Naive thymus-derived CD4-positive, alpha-beta T cell (primary cell): ENCODE measurements at regions not wholly inside any gene's neighbourhood (a gene's known extent, or its start where the extent isn't known, plus 50 kb on each side); places are given as distances from the start of the nearest gene placed in this dataset.

Experiments used
- ATAC-seq: fragments of 150-1000 bp; cut with Tn5 transposase; 2 replicates; pipeline ENCODE4 v1.10.0; 2021; ENCODE audit warnings: mild to moderate bottlenecking, moderate library complexity
- CTCF ChIA-PET: fragments of 350-600 bp; sonication (Branson Sonifier 250); formaldehyde crosslinking; loops from one replicate; lab custom pipeline; 2021; ENCODE audit warnings: antibody characterized with exemption; lab: Charles Lee
- POLR2A ChIA-PET: fragments of 350-600 bp; sonication (Branson Sonifier 250); formaldehyde crosslinking; loops from one replicate; lab custom pipeline; 2021; ENCODE audit warnings: antibody characterized with exemption, inconsistent platforms; lab: Charles Lee
- DNase-seq, 9 donors: peaks; one replicate each; pipeline versions ENCODE4 v3.0.0 to v3.0.0-alpha.2; 2020 to 2022; ENCODE audit warnings: mixed read lengths in 1 of 9
- H3K27ac ChIP-seq: one replicate; pipeline ENCODE4 v1.7.0; 2013; ENCODE audit warnings: mild to moderate bottlenecking, low read depth, low read length, moderate library complexity
- H3K27me3 ChIP-seq, 2 donors: one replicate each; pipeline ENCODE4 v1.7.0; 2013; ENCODE audit warnings: low read length in 2 of 2, mild to moderate bottlenecking in 2 of 2, moderate library complexity in 2 of 2; ENCODE audit not compliant: control insufficient read depth in 2 of 2, insufficient read depth in 2 of 2
- H3K36me3 ChIP-seq, 3 experiments: 1 replicate in 2 of 3; 2 replicates in 1 of 3; pipeline ENCODE4 v1.7.0; 2013; ENCODE audit warnings: low read length in 3 of 3, mild to moderate bottlenecking in 3 of 3, moderate library complexity in 1 of 3; ENCODE audit not compliant: insufficient read depth in 3 of 3, control insufficient read depth in 2 of 3
- H3K4me1 ChIP-seq, 2 donors: one replicate each; pipeline ENCODE4 v1.7.0; 2013; ENCODE audit warnings: low read length in 2 of 2, mild to moderate bottlenecking in 2 of 2, moderate library complexity in 1 of 2; ENCODE audit not compliant: control insufficient read depth in 2 of 2, insufficient read depth in 2 of 2
- H3K4me3 ChIP-seq: 2 replicates; pipeline ENCODE4 v1.7.0; 2013; ENCODE audit warnings: mild to moderate bottlenecking, low read length
- H3K9me3 ChIP-seq, 3 experiments: 1 replicate in 2 of 3; 2 replicates in 1 of 3; pipeline ENCODE4 v1.7.0; 2013; ENCODE audit warnings: low read length in 3 of 3; ENCODE audit not compliant: control insufficient read depth in 2 of 3
- H3K27ac Mint-ChIP-seq, 9 donors: one replicate each; pipeline ENCODE4 v1.8.0; 2020 to 2022; ENCODE audit warnings: mixed read lengths in 9 of 9, mild to moderate bottlenecking in 8 of 9, moderate library complexity in 5 of 9, inconsistent platforms in 2 of 9
- H3K27me3 Mint-ChIP-seq, 5 donors: one replicate each; pipeline ENCODE4 v1.8.0; 2021 to 2022; ENCODE audit warnings: mixed read lengths in 5 of 5, mild to moderate bottlenecking in 1 of 5
- H3K36me3 Mint-ChIP-seq, 5 donors: one replicate each; pipeline ENCODE4 v1.8.0; 2020 to 2022; ENCODE audit warnings: mixed read lengths in 5 of 5, mild to moderate bottlenecking in 3 of 5, inconsistent platforms in 1 of 5
- H3K4me1 Mint-ChIP-seq, 7 donors: one replicate each; pipeline ENCODE4 v1.8.0; 2020 to 2022; ENCODE audit warnings: mixed read lengths in 7 of 7, mild to moderate bottlenecking in 3 of 7, inconsistent platforms in 1 of 7
- H3K4me3 Mint-ChIP-seq, 10 donors: one replicate each; pipeline ENCODE4 v1.8.0; 2020 to 2022; ENCODE audit warnings: mild to moderate bottlenecking in 10 of 10, mixed read lengths in 10 of 10, moderate library complexity in 6 of 10, inconsistent platforms in 2 of 10
- H3K9me3 Mint-ChIP-seq, 11 donors: one replicate each; pipeline ENCODE4 v1.8.0; 2020 to 2022; ENCODE audit warnings: mixed read lengths in 11 of 11, mild to moderate bottlenecking in 4 of 11, inconsistent platforms in 1 of 11, moderate library complexity in 1 of 11
- intact Hi-C, 2 donors: fragments of 100-400 bp; cut with micrococcal nuclease; formaldehyde crosslinking; loops; one replicate each; pipeline ENCODE4 v1.15.1; 2023

DNA sequence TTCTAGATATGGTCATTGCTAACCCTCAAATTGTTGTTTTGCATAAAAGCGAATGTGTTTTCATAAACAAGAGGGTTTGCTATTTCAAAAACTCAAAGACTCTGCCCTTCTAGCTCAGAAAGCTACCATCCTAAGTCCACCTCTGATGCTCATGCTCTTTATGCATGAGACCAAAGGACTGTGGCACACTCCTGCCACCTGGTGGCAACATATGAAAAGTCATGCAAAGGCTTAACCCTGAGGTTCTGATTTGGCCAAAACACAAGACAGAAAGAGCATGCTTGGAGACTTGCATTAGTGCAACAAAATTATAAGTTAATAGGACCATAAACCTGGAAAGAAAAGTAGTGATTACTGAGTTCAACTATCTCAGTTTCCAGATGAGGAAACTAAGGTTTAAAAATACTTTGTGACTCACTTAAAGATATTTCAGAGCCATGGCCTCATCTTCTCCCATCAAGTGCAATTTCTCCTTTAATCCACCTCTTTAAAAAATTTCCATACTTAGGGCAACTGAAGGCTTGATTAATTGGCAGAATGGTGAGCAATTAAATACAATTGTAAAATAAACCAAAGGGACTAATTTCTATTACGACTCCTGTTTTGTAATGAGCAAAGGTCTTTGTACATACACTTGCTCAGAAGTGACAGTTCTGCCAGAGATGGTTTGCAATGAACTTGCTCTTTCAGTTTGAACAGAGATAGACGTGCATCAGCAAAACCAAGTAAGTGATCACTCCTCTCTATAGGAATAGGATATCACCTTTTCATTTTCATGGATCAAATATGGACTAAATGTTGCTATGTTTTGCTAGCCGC, 110.7 kb upstream of the RAD23B start:
- no peaks in the 10 kb centered on the region for H3K27me3 ChIP-seq
- Mint-ChIP-seq H3K4me3 (no peak overlapping the region), H3K27ac (no peak overlapping the region), H3K9me3 (no peaks in the 10 kb centered on the region), H3K4me1 (peaks cover 0 to 27% (median 0%) of the 10 kb centered on the region in 7 donors), H3K27me3 (peaks cover 0 to 14% (median 2%) of the 10 kb centered on the region in 5 donors), H3K36me3 (no peaks in the 10 kb centered on the region)
- H3K9me3 ChIP-seq: no peaks in the 10 kb centered on the region
- intact Hi-C loops: loop anchor here (1.0 to 2.0 kb wide), 2 partner anchors 1330 to 1564 kb away; no protein-coding TSS in a partner anchor
- H3K4me1 ChIP-seq: no peaks in the 10 kb centered on the region
- ChIA-PET CTCF (interaction anchor here (1.9 kb wide), 1 partner anchor 1330 kb away, joined by 4 read pairs; no protein-coding TSS in a partner anchor), POLR2A (no interaction called here)
- DNase-seq (peak in 8 of 9 donors; percentile 13 to 56 (median 30)), ATAC-seq (peak; percentile 74)
- no peak overlapping the region for H3K27ac ChIP-seq
- H3K4me3 ChIP-seq: no peak overlapping the region
- H3K36me3 ChIP-seq: no peaks in the 10 kb centered on the region

DNA sequence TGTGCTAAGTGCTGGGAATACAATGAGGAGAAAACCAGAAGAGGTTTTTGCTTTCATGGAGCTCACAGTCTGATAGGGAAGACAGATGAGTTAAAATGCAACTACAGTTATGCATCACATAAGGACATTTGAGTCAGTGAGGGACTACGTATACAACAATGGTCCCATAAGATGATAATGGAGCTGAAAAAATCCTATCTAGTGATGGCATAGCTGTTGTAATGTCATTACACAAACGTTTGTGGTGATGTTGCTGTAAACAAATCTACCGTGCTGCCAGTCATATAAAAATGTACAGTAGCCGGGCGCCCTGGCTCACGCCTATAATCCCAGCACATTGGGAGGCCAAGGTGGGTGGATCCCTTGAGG, 110.1 kb upstream of the RAD23B start:
- H3K27me3 ChIP-seq: no peaks in the 10 kb centered on the region
- DNase-seq (no peak), ATAC-seq (no peak)
- intact Hi-C loops: loop anchor here (1.0 to 2.0 kb wide), 2 partner anchors 1331 to 1564 kb away; no protein-coding TSS in a partner anchor
- no peak overlapping the region for H3K27ac ChIP-seq
- Mint-ChIP-seq H3K27ac (no peak overlapping the region), H3K27me3 (peaks cover 2 to 14% (median 4%) of the 10 kb centered on the region in 5 donors), H3K36me3 (no peaks in the 10 kb centered on the region), H3K4me3 (no peak overlapping the region), H3K9me3 (no peaks in the 10 kb centered on the region), H3K4me1 (peaks cover 0 to 27% (median 0%) of the 10 kb centered on the region in 7 donors)
- H3K4me1 ChIP-seq: no peaks in the 10 kb centered on the region
- CTCF ChIA-PET: interaction anchor here (1.9 kb wide), 1 partner anchor 1331 kb away, joined by 4 read pairs; no protein-coding TSS in a partner anchor
- H3K36me3 ChIP-seq: no peaks in the 10 kb centered on the region
- no peak overlapping the region for H3K4me3 ChIP-seq
- POLR2A ChIA-PET: no interaction called here
- H3K9me3 ChIP-seq: no peaks in the 10 kb centered on the region

DNA sequence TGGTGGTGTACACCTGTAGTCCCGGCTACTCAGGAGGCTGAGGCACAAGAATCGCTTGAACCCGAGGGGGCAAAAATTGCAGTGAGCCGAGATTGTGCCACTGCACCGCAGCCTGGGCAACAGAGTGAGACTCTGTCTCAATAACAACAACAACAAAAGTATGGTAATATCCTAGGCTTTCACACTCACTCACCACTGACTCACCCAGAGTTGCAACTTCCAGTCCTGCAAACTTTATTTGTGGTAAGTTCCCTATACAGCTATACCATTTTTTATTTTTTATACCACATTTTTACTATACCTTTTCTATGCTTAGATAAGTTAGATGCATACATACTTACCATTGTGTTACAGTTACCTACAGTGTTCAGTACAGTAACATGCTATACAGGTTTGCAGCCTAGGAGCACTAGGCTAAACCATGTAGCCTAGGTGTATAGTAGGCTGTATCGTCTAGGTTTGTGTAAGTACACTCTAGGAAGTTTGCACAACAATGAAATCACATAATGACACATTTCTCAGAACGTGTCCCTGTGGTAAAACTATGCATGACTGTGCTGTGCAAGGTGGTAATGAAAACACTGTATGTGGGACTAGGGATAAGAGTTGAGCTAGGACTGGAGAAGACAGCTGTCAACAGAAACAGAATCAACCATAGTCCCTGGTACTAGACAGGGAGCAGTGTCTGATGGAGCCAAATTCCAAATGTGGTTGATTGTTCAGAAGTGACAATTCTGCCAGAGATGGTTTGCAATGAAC, 109.5 kb upstream of the RAD23B start:
- Histone ChIP-seq H3K27ac (no peak overlapping the region), H3K27me3 (no peaks in the 10 kb centered on the region), H3K4me1 (no peaks in the 10 kb centered on the region), H3K36me3 (no peaks in the 10 kb centered on the region), H3K4me3 (no peak overlapping the region), H3K9me3 (no peaks in the 10 kb centered on the region)
- H3K4me1 Mint-ChIP-seq: peaks cover 0 to 27% (median 0%) of the 10 kb centered on the region in 7 donors
- POLR2A ChIA-PET: no interaction called here
- CTCF ChIA-PET: interaction anchor here (0.6 to 1.9 kb wide), 2 partner anchors 126 to 1331 kb away, joined by 3 to 4 read pairs; no protein-coding TSS in a partner anchor
- peaks cover 2 to 14% (median 7%) of the 10 kb centered on the region in 5 donors for H3K27me3 Mint-ChIP-seq
- no peak for ATAC-seq
- H3K4me3 Mint-ChIP-seq: no peak overlapping the region
- no peak for DNase-seq
- intact Hi-C loops: loop anchor here in 1 of 2 donors (2.0 kb wide), 1 partner anchor 1565 kb away; no protein-coding TSS in a partner anchor
- H3K36me3 Mint-ChIP-seq: no peaks in the 10 kb centered on the region
- no peaks in the 10 kb centered on the region for H3K9me3 Mint-ChIP-seq
- H3K27ac Mint-ChIP-seq: no peak overlapping the region

DNA sequence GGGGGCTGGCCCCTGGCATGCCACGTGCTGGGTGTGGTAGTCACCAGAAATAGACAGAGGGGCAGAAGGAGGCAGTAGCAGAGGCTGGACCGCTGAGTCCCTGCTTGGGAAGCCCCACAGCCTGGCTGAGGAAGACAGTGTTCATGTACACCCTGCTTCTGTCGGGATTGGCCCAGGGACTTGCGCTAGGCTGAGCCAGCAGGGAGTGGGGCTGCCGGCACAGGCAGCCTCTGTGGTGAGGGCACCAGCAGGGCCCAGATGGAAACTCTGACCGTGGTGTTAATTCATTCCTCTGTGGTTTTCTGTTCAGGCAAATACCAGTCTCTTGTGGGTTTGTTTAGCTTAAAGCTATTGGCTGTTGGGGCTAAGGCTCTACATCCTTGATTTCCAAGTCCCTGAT, 108.6 kb upstream of the RAD23B start:
- DNase-seq: no peak
- Histone ChIP-seq H3K27me3 (no peaks in the 10 kb centered on the region), H3K4me3 (no peak overlapping the region), H3K27ac (no peak overlapping the region), H3K36me3 (no peaks in the 10 kb centered on the region), H3K9me3 (no peaks in the 10 kb centered on the region), H3K4me1 (no peaks in the 10 kb centered on the region)
- ChIA-PET CTCF (interaction anchor here (0.6 to 1.9 kb wide), 2 partner anchors 125 to 1332 kb away, joined by 3 to 4 read pairs; no protein-coding TSS in a partner anchor), POLR2A (no interaction called here)
- Mint-ChIP-seq H3K4me1 (peaks cover 0 to 27% (median 0%) of the 10 kb centered on the region in 7 donors), H3K27me3 (peaks cover 3 to 16% (median 11%) of the 10 kb centered on the region in 5 donors), H3K9me3 (no peaks in the 10 kb centered on the region), H3K4me3 (no peak overlapping the region), H3K36me3 (peaks cover 0 to 2% (median 0%) of the 10 kb centered on the region in 5 donors), H3K27ac (no peak overlapping the region)
- intact Hi-C loops: no loop called here
- peak; percentile 36 for ATAC-seq

DNA sequence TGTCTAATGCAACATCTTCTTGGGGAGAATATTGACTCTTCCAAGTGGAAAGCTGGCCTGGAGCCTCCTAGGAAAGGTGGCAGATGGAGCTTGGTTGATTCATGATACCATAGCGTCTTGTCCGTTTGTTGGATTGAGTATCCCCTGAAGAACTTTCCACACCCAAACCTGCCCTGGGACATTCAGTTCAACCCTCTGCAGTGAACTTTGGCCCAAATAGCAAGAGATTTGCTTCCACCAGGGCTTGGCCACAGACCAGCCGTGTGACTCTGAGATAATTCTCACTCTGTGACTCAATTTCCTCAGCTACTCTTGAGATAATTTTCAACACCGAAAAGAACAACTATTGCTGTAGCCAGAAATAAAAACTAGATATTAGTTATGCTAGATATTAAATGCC, 108.0 kb upstream of the RAD23B start:
- Mint-ChIP-seq H3K4me1 (peaks cover 0 to 27% (median 0%) of the 10 kb centered on the region in 7 donors), H3K4me3 (no peak overlapping the region), H3K9me3 (no peaks in the 10 kb centered on the region), H3K36me3 (peaks cover 0 to 4% (median 0%) of the 10 kb centered on the region in 5 donors), H3K27me3 (peaks cover 3 to 21% (median 15%) of the 10 kb centered on the region in 5 donors), H3K27ac (no peak overlapping the region)
- Histone ChIP-seq H3K9me3 (no peaks in the 10 kb centered on the region), H3K27ac (no peak overlapping the region), H3K4me3 (no peak overlapping the region), H3K27me3 (no peaks in the 10 kb centered on the region), H3K36me3 (no peaks in the 10 kb centered on the region), H3K4me1 (no peaks in the 10 kb centered on the region)
- ATAC-seq: no peak
- DNase-seq: no peak
- ChIA-PET POLR2A (no interaction called here), CTCF (no interaction called here)
- intact Hi-C loops: no loop called here

DNA sequence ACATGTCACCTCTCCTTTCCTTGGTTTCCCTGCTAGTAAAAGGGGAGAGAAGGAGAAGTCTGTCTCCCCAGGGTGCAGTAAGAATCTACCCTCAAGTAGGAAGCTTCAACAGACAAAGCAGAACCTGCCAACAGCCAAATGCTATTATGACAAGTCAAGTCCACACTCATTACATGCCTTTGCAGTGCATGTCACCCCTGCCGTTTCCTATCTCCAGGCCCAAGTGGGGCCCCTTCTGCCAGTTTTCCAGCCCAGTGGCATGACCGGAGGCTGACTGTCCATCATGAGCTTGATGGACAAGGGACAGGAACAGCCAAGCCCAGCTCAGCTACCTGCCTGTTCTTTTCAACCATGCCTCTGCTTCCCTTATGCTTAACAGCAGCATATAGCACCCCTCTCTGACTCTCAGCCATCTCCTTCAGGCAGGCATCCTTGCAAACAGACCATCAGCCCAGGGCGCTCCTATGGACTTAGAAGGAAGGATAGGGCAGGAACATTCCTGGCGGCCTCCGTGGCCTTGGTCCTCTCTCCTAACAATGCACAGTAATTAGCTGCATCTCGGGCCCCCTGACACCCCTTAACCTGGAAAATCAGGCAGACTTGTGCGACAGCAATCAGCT, 107.2 kb upstream of the RAD23B start:
- H3K27me3 Mint-ChIP-seq: peaks cover 3 to 21% (median 16%) of the 10 kb centered on the region in 5 donors
- Histone ChIP-seq H3K27me3 (no peaks in the 10 kb centered on the region), H3K36me3 (no peaks in the 10 kb centered on the region), H3K9me3 (no peaks in the 10 kb centered on the region), H3K27ac (no peak overlapping the region), H3K4me3 (no peak overlapping the region), H3K4me1 (no peaks in the 10 kb centered on the region)
- H3K4me3 Mint-ChIP-seq: no peak overlapping the region
- ATAC-seq (no peak), DNase-seq (no peak)
- H3K4me1 Mint-ChIP-seq: peaks cover 0 to 25% (median 0%) of the 10 kb centered on the region in 7 donors
- intact Hi-C loops: no loop called here
- H3K27ac Mint-ChIP-seq: no peak overlapping the region
- ChIA-PET POLR2A (no interaction called here), CTCF (no interaction called here)
- no peaks in the 10 kb centered on the region for H3K9me3 Mint-ChIP-seq
- peaks cover 0 to 4% (median 0%) of the 10 kb centered on the region in 5 donors for H3K36me3 Mint-ChIP-seq
